PFSK-1 (cell line): ENCODE measurements at regions not wholly inside any gene's neighbourhood (a gene's known extent, or its start where the extent isn't known, plus 50 kb on each side); places are given as distances from the start of the nearest gene placed in this dataset.

Experiments
- FOXP2 ChIP-seq: optimal IDR thresholded peaks from 2 replicates; pipeline ENCODE3; 2011; ENCODE audit warnings: borderline replicate concordance, control low read depth, inconsistent platforms; ENCODE audit not compliant: insufficient read depth; ENCODE audit errors: extremely low read length, extremely low read depth
- POLR2AphosphoS5 ChIP-seq: IDR thresholded peaks from 2 replicates; pipeline ENCODE4 v1.6.1; 2012; ENCODE audit warnings: low read depth, mild to moderate bottlenecking, control low read depth, low read length, moderate library complexity
- SIN3A ChIP-seq: IDR thresholded peaks from 2 replicates; pipeline ENCODE4 v1.6.1; 2012; ENCODE audit warnings: mild to moderate bottlenecking, low read length, moderate library complexity, borderline replicate concordance; ENCODE audit not compliant: insufficient read depth
- TAF1 ChIP-seq: IDR thresholded peaks from 2 replicates; pipeline ENCODE4 v1.6.1; 2012; ENCODE audit warnings: low read length, control low read depth, borderline replicate concordance; ENCODE audit not compliant: insufficient read depth
- TF ChIP-seq, protein P1 (sequence below), 2 experiments: IDR thresholded peaks; 2 replicates each; pipeline versions ENCODE4 v1.6.1 to v1.8.0; 2011 to 2012; ENCODE audit warnings: low read depth in 2 of 2, low read length in 2 of 2, control low read depth in 1 of 2, inconsistent platforms in 1 of 2, mild to moderate bottlenecking in 1 of 2, moderate library complexity in 1 of 2; ENCODE audit not compliant: insufficient read depth in 1 of 2

- no peak for TF ChIP-seq SIN3A
- TF ChIP-seq TAF1: no peak
- TF ChIP-seq, protein P1, sequence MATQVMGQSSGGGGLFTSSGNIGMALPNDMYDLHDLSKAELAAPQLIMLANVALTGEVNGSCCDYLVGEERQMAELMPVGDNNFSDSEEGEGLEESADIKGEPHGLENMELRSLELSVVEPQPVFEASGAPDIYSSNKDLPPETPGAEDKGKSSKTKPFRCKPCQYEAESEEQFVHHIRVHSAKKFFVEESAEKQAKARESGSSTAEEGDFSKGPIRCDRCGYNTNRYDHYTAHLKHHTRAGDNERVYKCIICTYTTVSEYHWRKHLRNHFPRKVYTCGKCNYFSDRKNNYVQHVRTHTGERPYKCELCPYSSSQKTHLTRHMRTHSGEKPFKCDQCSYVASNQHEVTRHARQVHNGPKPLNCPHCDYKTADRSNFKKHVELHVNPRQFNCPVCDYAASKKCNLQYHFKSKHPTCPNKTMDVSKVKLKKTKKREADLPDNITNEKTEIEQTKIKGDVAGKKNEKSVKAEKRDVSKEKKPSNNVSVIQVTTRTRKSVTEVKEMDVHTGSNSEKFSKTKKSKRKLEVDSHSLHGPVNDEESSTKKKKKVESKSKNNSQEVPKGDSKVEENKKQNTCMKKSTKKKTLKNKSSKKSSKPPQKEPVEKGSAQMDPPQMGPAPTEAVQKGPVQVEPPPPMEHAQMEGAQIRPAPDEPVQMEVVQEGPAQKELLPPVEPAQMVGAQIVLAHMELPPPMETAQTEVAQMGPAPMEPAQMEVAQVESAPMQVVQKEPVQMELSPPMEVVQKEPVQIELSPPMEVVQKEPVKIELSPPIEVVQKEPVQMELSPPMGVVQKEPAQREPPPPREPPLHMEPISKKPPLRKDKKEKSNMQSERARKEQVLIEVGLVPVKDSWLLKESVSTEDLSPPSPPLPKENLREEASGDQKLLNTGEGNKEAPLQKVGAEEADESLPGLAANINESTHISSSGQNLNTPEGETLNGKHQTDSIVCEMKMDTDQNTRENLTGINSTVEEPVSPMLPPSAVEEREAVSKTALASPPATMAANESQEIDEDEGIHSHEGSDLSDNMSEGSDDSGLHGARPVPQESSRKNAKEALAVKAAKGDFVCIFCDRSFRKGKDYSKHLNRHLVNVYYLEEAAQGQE (IDR thresholded peaks at IDR 0.05; ENCODE audit: insufficient read depth in 1 of 2, low read depth in 2 of 2, low read length in 2 of 2): no peak
- TF ChIP-seq POLR2AphosphoS5: no peak
- no peak for TF ChIP-seq FOXP2
Measured at GRCh38 chr6:115271434-115271833, 789.3 kb downstream of the FRK start.

GRCh38 chr6:115270953-115271352 lies 789.7 kb downstream of the FRK start:
- no peak for TF ChIP-seq FOXP2
- TF ChIP-seq SIN3A: no peak
- no peak for TF ChIP-seq TAF1
- no peak for TF ChIP-seq POLR2AphosphoS5
- TF ChIP-seq, protein P1 (IDR thresholded peaks at IDR 0.05; ENCODE audit: insufficient read depth in 1 of 2, low read depth in 2 of 2, low read length in 2 of 2): no peak

DNA sequence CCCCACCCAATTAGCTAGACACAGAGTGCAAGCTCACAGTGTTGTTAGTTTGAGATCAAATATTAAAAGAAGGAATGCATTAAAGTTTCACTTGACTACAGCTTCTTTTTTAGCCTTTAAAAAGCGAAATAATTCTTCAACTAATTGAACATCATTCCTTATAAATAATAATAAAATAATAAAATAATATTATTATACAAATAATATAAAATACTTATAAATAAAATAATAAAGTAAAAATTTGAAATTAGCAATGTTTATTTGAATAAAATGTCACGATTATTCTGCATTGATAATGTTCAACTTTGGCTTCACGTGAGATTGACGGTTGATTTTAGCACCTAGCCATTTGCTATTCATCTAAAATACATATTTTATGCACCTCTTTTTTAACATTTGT lies 819.3 kb downstream of the FRK start:
- TF ChIP-seq FOXP2: no peak
- no peak for TF ChIP-seq POLR2AphosphoS5
- TF ChIP-seq TAF1: no peak
- TF ChIP-seq, protein P1 (IDR thresholded peaks at IDR 0.05; ENCODE audit: insufficient read depth in 1 of 2, low read depth in 2 of 2, low read length in 2 of 2): no peak
- no peak for TF ChIP-seq SIN3A

- TF ChIP-seq POLR2AphosphoS5: no peak
- no peak for TF ChIP-seq TAF1
- no peak for TF ChIP-seq SIN3A
Measured at GRCh38 chr6:115221198-115221597, 839.5 kb downstream of the FRK start.

DNA sequence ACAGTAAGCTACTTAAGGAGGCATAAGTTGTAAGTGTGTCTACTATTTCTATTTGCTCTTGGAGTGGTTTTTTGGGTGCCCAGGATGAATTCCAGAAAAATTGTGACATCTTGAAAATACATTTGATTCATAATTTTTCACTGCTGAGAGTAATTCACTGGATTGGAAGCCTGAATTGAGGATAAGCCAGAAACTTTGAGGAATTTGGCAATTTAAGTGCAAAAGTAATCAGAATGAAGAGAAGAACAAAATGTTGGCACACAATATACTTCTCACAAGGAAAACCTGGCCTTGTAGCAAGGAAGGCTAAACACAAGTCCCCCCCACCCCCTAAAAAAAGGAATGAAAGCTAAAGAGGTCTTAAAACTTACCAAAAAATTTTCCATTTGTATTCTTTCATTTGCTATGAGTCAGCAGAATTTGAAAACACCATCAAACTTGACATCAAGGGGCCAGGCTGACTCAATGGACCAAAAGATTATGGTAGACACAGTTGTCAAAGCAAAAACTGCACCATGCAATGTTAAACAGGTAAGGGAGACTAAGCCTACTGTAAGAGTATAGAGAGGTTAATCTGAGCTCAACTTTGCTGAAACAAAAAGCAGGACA lies 840.0 kb downstream of the FRK start:
- TF ChIP-seq TAF1: no peak
- TF ChIP-seq, protein P1 (IDR thresholded peaks at IDR 0.05; ENCODE audit: insufficient read depth in 1 of 2, low read depth in 2 of 2, low read length in 2 of 2): no peak
- TF ChIP-seq FOXP2: no peak
- TF ChIP-seq SIN3A: no peak
- TF ChIP-seq POLR2AphosphoS5: no peak
